ENCODE measurements at regions not wholly inside any gene's neighbourhood (a gene's known extent, or its start where the extent isn't known, plus 50 kb on each side); places are given as distances from the start of the nearest gene placed in this dataset.

DNA sequence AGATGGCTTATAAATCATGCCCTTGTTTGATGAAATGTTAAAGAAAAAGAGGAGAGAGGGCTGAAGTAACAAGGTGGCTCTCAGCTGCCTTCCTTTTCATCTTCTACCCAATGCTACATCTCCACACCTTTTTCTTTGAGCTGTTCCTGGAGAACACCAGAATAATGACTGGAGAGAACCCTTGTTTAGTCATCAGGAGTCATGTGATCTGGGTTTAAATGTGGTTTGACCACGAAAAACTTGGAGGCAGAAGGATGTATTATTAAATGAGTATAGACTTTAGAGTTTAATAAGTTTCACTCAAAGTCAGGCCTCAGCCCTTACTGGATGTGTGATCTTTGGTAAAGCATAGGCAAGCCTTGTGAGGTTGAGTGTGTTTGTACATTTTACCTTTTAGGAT, 230.3 kb upstream of the TBL1XR1 start:
- peak overlapping the region in 6 of 8 donors; percentile 51 to 83 (median 68) for H3K27ac ChIP-seq
- peaks cover 0 to 45% (median 11%) of the 10 kb centered on the region in 6 donors for H3K4me1 ChIP-seq
- H3K4me3 ChIP-seq, result peak overlapping the region in 1 of 8 donors; percentile 21
- H3K9me3 ChIP-seq, result no peaks in the 10 kb centered on the region
- H3K36me3 ChIP-seq, result no peaks in the 10 kb centered on the region
- intact Hi-C loops (cut with DNase I; ENCODE audit: low total_unique reads), result no loop called here
- no peak for TF ChIP-seq POLR2A (IDR thresholded peaks at IDR 0.05)
- TF ChIP-seq, protein P1, sequence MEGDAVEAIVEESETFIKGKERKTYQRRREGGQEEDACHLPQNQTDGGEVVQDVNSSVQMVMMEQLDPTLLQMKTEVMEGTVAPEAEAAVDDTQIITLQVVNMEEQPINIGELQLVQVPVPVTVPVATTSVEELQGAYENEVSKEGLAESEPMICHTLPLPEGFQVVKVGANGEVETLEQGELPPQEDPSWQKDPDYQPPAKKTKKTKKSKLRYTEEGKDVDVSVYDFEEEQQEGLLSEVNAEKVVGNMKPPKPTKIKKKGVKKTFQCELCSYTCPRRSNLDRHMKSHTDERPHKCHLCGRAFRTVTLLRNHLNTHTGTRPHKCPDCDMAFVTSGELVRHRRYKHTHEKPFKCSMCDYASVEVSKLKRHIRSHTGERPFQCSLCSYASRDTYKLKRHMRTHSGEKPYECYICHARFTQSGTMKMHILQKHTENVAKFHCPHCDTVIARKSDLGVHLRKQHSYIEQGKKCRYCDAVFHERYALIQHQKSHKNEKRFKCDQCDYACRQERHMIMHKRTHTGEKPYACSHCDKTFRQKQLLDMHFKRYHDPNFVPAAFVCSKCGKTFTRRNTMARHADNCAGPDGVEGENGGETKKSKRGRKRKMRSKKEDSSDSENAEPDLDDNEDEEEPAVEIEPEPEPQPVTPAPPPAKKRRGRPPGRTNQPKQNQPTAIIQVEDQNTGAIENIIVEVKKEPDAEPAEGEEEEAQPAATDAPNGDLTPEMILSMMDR (IDR thresholded peaks at IDR 0.05 in 8 of 11, conservative IDR thresholded peaks at IDR 0.05 in 3 of 11), result no peak
- no peak for TF ChIP-seq POLR2AphosphoS5 (IDR thresholded peaks at IDR 0.05)
- WGBS, 5 donors, result 9 to 33% (median 23%) methylated on average over 1 of the region's 1 CpG
- H3K27me3 ChIP-seq (replicated peaks in 1 of 7), result no peaks in the 10 kb centered on the region
- no peak for DNase-seq

DNA sequence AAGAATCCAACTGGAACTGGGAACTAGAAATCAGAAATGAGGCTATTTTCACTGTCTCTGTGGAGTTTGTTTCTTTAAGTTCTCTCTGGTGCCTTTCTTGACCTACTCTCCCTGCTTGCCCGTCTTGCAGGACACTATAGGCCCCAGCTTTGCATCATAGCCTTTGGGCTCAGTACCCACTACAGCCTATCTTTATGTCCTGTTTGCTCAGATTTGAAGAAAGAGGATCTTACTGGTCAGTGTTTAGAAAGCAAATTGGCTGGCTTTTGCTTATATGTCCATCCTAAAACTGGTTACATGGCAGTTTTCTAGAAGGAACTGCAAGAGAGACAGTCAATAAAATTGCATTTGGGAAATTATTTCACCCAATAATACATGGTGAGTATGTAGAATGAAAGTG, 231.8 kb upstream of the TBL1XR1 start:
- no peak for DNase-seq
- Histone ChIP-seq H3K27ac (peak overlapping the region in 4 of 8 donors; percentile 22 to 72 (median 48)), H3K36me3 (no peaks in the 10 kb centered on the region), H3K9me3 (no peaks in the 10 kb centered on the region), H3K27me3 (replicated peaks in 1 of 7) (no peaks in the 10 kb centered on the region), H3K4me3 (no peak overlapping the region), H3K4me1 (peaks cover 0 to 45% (median 11%) of the 10 kb centered on the region in 6 donors)
- no peak for TF ChIP-seq POLR2AphosphoS5 (IDR thresholded peaks at IDR 0.05)
- TF ChIP-seq, protein P1 (IDR thresholded peaks at IDR 0.05 in 8 of 11, conservative IDR thresholded peaks at IDR 0.05 in 3 of 11), result no peak
- no peak for TF ChIP-seq POLR2A (IDR thresholded peaks at IDR 0.05)
- WGBS, 5 donors, result 55 to 79% (median 62%) methylated on average over 1 of the region's 1 CpG
- intact Hi-C loops (cut with DNase I; ENCODE audit: low total_unique reads), result no loop called here

DNA sequence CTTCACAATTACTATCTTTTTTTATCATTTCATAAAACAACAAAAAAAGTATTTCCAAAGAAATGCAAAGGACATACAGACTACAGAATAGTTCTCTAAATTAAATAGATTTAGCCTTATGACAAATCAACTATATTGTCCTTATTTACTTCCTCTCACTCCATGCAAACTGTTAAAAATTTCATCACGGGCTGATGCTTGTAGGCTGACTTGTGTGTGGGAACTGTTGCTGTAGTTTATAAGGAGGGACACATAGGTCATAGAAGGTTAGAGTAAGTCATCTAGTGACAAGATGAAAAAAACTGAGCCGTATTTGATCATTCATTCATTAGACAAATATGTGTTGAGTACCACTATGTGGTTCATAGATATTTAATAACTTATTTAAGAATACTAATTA, 232.5 kb upstream of the TBL1XR1 start:
- Histone ChIP-seq H3K9me3 (no peaks in the 10 kb centered on the region), H3K4me3 (no peak overlapping the region), H3K27me3 (replicated peaks in 1 of 7) (no peaks in the 10 kb centered on the region), H3K27ac (peak overlapping the region in 3 of 8 donors; percentile 22 to 58 (median 48)), H3K36me3 (no peaks in the 10 kb centered on the region), H3K4me1 (peaks cover 0 to 42% (median 11%) of the 10 kb centered on the region in 6 donors)
- DNase-seq, result no peak
- TF ChIP-seq, protein P1 (IDR thresholded peaks at IDR 0.05 in 8 of 11, conservative IDR thresholded peaks at IDR 0.05 in 3 of 11), result no peak
- no peak for TF ChIP-seq POLR2AphosphoS5 (IDR thresholded peaks at IDR 0.05)
- no peak for TF ChIP-seq POLR2A (IDR thresholded peaks at IDR 0.05)
- WGBS, 5 donors, result 55 to 75% (median 66%) methylated on average over 2 of the region's 2 CpGs
- intact Hi-C loops (cut with DNase I; ENCODE audit: low total_unique reads), result no loop called here

DNA sequence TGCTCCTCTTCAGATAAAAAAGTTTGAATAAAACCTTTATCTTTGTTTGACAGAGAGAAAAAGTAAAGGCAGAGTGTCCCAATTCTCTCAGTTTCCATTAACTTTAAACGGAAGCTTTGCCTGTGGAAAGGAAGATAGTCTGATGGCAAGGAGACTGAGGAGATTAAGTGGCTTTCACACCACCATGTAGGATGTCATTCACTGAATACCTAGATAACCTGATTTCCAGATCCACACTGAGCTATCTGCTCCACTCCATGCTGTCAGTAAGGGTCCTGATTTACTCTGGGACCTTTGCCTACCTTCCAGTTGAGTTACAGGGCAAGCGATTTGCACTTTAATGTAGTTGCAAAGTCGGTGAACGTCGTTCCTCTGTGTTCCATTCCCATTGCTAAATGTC, 233.4 kb upstream of the TBL1XR1 start:
- no peak overlapping the region for H3K4me3 ChIP-seq
- no peaks in the 10 kb centered on the region for H3K27me3 ChIP-seq (replicated peaks in 1 of 7)
- no peak overlapping the region for H3K27ac ChIP-seq
- TF ChIP-seq POLR2AphosphoS5 (IDR thresholded peaks at IDR 0.05) (no peak), POLR2A (IDR thresholded peaks at IDR 0.05) (no peak)
- TF ChIP-seq, protein P1 (IDR thresholded peaks at IDR 0.05 in 8 of 11, conservative IDR thresholded peaks at IDR 0.05 in 3 of 11), result no peak
- intact Hi-C loops (cut with DNase I; ENCODE audit: low total_unique reads), result no loop called here
- whole genome bisulfite sequencing, 5 donors, result 87 to 98% (median 95%) methylated on average over 5 of the region's 5 CpGs
- no peaks in the 10 kb centered on the region for H3K36me3 ChIP-seq
- peaks cover 0 to 38% (median 11%) of the 10 kb centered on the region in 6 donors for H3K4me1 ChIP-seq
- H3K9me3 ChIP-seq, result no peaks in the 10 kb centered on the region
- DNase-seq, result no peak

Measured in spleen (tissue), 11 donors.